PC-9 (cell line): ENCODE measurements at regions not wholly inside any gene's neighbourhood (a gene's known extent, or its start where the extent isn't known, plus 50 kb on each side); places are given as distances from the start of the nearest gene placed in this dataset.

ENCODE experiments used
- EZH2 ChIP-seq: fragments of 200-600 bp; sonication (generic); IDR thresholded peaks from 2 replicates; pipeline ENCODE4 v1.8.0; 2017; ENCODE audit warnings: antibody characterized with exemption, low read depth
- TF ChIP-seq, protein P1 (sequence below): fragments of 200-600 bp; sonication (generic); conservative IDR thresholded peaks from 2 replicates; pipeline ENCODE4 v1.6.1; 2017; ENCODE audit warnings: mixed run types, antibody characterized with exemption, mild to moderate bottlenecking, moderate library complexity

GRCh38 chr4:35649778-35650177, 594.5 kb downstream of the ARAP2 start:
- TF ChIP-seq, protein P1, sequence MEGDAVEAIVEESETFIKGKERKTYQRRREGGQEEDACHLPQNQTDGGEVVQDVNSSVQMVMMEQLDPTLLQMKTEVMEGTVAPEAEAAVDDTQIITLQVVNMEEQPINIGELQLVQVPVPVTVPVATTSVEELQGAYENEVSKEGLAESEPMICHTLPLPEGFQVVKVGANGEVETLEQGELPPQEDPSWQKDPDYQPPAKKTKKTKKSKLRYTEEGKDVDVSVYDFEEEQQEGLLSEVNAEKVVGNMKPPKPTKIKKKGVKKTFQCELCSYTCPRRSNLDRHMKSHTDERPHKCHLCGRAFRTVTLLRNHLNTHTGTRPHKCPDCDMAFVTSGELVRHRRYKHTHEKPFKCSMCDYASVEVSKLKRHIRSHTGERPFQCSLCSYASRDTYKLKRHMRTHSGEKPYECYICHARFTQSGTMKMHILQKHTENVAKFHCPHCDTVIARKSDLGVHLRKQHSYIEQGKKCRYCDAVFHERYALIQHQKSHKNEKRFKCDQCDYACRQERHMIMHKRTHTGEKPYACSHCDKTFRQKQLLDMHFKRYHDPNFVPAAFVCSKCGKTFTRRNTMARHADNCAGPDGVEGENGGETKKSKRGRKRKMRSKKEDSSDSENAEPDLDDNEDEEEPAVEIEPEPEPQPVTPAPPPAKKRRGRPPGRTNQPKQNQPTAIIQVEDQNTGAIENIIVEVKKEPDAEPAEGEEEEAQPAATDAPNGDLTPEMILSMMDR = no peak
- TF ChIP-seq EZH2 = no peak
